CD4-positive, alpha-beta T cell treated with Interleukin-2 at 100 ng/mL for 4 hours (primary cell): ENCODE measurements at regions not wholly inside any gene's neighbourhood (a gene's known extent, or its start where the extent isn't known, plus 50 kb on each side); places are given as distances from the start of the nearest gene placed in this dataset.

ENCODE experiments used
- DNase-seq: peaks from one replicate; pipeline ENCODE4 v3.0.0-alpha.2; 2020; ENCODE audit warnings: low spot score

DNA sequence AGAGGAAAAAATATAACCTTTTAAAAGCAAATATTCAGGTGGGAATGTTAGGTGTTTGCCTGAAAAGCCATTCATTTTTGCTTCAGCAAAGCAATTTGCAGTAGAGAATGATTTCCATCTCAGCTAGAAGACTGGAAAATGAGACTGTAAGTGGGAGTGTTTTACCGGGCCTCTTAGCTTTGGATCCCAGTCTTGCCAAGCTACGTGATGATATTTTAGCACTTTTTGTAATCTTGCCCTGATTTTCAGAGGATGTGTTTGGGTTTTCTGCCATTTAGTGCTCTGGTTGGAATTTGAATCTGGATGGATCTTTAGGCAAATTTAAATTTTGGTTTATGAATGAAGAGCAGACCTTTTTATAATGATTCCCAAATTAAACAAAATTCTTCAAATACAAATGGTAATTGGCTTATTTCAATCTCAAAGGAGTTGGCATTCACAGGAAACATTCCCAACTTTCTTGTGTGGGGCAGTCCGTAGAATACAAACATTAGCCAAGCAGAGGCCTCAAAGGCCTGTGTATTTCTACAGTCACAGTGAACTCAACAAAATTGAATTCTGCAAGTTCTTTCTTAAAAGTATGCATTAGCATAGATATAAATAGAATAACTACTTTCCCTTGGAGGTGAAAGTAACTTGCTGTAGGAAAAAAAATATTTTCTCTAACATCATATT, 646.4 kb downstream of the CDY2B start:
- DNase-seq, result no peak

DNA sequence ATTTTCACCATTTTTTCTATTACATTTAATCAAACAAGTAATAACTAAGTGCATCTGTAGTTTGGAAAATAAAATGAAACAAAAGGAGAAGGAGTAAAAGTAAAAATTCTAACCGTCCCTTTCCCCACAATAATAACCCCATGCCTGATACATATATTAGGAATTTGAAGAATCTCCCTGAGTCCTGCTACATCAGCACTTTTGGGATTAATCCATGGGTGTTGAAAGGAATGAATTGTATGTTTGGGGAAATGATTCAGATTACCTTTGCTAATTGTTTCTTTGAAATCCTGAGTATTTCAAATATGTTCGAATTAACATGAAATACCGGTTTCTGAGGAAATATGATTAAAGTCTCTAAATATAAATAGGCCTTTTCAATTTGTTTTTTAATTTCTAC, 648.0 kb downstream of the CDY2B start:
- no peak for DNase-seq

DNA sequence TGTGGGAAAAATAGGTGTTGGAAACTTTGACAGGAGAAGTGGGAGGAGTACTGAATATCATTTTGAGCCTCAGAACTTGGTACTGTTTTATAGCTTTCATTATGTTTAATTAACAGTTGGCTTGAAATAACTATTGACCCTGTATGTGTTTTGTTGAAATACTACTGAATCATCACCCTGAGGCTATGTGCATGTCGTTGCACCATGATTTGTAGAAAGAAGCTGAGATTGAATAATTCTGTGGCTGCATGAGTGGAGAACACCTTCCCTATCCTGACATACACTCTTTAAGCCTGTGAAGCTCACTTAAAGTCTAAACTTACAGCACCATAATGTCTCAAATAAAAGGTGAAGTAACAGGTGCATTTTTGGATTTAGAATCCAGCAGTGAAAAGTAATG, 656.5 kb downstream of the CDY2B start:
- no peak for DNase-seq

DNA sequence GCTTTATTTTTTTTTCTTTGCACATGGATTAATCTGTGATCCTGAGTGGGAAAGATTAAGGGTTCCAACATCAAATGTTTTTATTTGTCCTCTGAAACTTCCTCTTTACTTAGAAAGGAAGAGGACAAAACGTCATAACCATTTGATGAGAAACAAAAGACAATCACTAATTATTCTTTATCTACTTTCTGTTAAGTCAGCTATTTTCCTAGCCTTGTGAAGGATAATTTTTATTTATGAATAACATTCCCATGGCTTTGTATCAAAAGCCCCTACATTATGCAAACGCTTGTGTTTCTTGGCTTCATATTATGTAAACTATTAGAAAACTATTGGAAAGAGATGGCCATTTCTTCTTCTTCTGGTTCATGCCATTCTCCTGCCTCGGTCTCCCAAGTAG, 677.6 kb downstream of the CDY2B start:
- no peak for DNase-seq

DNA sequence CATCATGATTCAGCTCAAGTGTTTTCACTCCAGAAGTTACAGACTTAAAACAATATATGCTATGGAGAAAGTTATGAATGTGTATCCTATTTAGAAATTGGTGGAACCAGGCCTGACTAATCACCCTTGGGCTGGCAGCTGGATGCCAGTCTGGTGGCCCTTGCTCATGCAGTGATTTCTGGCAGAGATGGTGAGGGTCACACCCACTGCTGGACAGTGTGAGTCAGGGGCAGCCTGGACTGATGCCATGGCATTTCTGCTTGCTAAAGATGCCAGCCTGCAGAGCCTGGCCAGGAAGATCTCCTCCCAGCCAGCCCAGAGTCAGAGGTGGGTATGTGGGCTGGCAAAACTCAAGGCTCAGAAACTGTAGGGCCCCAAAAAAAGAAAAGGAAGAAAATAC, 695.7 kb downstream of the CDY2B start:
- no peak for DNase-seq

DNA sequence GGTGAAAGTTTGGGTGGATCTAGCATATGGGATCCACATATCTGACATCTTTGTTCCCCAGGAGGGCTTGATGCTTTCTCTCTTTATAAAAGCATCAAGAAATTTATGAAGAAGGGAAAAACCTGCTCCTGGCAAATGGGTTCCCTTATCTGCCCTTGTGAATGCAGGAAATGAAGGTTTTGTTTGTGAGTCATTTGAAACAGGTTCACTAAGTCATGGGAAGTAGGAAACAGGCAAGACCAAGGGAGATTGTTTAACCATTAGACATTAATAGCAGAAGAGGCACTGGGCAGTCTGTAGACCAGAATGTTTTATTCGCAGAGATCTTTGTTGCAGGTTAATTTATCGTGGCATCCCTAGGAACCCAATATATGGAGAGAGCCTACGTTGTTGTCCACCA, 713.1 kb downstream of the CDY2B start:
- DNase-seq, result no peak

DNA sequence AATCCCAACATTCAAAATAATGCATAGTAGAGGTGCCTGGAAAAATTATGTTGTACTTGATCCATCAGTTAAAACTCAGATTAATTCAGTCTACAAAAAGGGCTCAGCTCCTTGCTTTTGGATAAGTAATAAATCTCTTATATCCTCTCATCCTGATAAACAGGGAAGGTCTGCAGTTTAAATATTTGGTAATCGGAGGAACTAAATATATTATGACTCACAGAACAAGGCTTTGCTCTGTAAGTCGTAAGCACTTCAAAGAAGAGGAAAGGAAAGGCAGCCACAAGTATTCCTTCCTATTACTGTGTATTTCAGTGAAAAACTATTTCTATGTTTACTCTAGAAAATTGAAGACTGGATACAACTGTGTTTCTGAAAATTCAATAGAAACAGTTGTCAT, 757.9 kb downstream of the CDY2B start:
- DNase-seq, result no peak

DNA sequence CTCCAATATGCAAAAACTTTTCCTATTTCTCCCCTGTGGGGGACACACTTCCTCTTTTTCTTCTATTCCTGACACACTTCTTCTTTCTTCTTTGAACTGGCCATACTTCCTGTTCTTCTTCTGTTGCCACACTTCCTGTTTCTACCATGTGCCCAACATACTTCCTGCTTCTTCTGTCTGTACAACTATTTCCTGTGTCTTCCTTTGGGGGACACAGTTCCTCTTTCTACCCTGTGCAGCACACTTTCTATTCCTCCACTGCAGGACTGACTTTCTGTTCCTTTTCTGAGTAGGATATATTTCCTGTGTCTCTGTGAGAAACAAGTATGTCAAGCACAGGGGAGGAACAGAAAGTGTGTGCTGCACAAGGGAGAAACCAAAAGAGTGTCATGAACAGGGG, 794.7 kb downstream of the CDY2B start:
- DNase-seq, result no peak

DNA sequence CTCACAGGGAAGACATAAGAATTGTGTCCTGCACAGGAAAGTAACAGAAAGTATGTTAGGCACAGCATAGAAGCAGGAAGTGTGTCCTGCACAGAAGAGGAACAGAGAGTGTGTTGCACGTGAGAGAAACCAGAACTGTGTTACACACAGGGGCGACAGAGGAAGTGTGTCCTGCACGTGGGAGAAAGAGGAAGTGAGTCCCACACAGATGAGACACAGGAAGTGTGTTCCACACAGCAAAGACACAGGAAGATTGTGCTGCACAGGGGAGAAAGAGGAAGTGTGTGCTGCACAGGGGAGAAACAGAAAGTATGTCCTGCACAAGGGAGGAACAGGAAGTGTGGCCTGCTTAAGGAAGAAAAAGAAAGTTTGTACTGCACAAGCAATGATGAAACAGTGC, 800.1 kb downstream of the CDY2B start:
- no peak for DNase-seq

DNA sequence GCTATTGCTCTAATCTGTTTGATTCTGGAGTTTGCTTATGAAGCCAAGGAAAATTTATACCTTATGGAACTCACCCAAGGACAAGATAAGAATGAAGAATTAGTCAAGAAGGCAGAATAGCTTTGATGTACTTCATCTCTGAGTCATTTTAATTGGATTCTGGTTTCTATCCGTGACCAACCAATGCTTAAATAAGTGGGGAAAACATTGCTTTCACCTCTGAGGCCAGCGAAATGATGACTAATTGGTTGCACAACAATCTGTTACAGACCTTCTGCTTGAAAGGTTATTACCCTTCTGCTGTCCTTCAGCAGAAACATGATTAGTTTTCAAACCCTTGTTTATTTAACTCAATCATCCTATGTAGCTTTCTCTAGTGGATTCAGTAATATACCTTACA, 812.7 kb downstream of the CDY2B start:
- no peak for DNase-seq

DNA sequence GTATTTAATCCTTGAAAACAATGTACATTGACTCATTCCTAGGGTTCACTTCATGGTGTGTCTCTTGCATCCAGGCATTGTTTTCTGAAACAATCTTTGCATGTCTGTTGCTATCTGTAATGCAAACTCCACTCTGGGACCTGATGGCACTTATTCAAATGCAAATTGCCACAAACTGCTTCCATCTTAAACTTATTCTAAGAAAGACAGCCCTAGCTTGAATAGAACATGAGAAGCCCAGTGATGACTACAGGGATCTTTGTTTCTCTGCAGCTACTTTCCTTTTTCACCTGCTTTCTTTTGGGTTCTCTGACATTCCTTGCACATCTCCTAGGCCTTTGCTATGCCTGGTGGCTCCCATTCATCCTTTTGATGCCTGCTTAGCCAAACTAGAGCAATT, 827.0 kb downstream of the CDY2B start:
- no peak for DNase-seq

DNA sequence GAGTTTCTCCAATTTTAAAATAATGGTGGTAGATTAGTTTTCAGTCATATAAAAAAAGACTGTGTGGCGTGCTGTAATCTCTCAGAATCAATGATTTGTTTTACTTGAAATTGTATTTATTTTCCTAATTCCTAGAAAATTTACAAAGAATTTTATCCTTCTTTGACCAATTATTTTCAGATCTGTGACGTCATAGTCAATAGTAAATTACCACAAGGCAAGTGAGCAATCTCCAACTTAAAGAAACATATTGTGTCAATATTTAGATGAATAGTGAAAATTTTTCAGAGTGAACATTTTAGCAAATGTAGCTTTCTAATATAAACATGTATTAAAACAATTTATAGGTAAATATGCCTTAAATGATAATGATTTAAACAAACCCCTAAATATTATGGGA, 829.6 kb downstream of the CDY2B start:
- no peak for DNase-seq

DNA sequence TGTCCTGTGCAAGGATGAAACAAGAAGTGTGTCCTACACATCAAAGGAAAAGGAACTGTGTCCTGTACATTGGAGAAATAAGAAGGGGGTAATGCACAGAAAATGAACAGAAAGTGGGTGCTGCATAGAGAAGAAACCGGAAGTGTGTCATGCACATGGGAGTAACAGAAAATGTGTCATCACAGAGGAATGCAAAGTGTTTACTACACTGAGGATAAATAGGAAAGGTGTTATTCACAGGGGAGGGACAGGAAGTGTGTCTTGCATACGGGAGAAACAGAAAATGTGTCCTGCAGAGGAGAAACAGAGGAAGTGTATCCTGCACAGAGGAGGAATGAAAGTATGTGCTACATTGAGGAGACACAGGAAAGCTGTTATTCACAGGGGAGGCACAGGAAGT, 834.9 kb downstream of the CDY2B start:
- DNase-seq, result no peak

DNA sequence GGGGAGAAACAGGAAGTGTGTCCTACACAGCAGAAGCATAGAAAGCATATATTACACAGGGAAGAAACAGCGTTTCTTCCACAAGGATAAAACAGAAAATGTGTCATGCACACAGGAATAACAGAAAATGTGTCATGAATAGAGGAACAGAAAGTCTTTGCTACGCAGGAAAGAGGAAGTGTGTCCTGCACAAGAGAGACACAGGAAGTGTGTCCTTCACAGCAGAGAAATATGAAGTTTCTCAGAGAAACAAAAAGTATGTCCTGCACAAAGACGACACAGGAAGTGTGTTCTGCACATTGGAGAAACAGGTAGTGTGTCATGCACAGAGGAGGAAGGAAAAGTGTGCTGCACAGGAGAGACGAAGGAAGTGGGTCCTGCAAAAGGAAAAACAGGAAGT, 835.3 kb downstream of the CDY2B start:
- no peak for DNase-seq

DNA sequence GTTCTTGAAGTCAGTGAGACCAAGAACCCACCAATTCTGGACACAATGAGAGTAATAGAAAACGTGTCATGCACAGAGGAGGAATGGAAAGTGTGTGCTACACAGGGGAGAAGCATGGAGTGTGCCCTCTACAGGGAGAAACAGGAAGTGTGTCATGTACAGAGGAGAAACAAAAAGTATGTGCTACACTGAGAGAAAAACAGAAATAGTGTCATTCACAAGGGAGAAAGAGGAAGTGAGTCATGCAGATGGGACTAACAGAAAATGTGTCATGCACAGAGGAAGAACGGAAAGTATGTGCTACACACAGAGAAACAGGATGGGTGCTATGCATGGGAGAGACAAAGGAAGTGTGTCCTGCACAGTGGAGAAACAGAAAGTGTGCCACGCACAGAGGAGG, 835.7 kb downstream of the CDY2B start:
- DNase-seq, result no peak

DNA sequence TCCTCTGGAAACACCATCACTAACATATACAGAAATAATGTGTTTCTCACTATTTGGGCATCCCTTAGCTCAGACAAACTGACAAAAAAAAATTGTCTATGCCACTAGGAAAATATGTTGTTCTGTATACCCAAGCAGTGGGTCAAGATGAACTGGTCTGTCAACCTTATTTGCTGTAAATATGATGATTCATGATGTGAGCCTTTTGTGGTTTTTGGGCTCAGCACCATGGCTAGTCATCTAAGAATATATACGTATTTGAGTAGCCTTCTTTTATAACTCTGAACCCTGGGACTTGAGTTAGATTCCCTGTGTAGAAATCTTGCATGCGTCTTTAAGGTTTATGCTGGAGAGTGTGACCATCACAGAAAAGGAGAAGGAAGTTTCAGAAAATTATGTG, 841.6 kb downstream of the CDY2B start:
- no peak for DNase-seq

DNA sequence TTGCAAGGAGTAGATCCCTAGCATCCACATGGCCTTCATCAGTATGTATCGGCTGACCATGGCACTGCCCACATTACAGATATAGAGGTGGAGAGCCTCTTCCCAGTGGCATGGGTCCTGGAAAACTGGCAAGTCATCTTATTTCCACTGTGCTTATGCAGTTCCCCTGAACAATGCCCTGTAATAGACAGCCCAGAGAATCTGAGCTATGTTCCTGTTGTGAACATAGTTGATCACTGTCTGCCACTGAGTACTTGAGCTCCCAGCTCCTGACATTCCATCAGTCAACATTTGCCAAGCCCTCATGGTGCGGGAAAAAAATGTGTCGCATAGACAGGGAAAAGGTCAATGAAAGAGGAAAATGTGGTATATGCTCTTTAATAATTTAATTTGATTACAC, 861.9 kb downstream of the CDY2B start:
- DNase-seq, result no peak

DNA sequence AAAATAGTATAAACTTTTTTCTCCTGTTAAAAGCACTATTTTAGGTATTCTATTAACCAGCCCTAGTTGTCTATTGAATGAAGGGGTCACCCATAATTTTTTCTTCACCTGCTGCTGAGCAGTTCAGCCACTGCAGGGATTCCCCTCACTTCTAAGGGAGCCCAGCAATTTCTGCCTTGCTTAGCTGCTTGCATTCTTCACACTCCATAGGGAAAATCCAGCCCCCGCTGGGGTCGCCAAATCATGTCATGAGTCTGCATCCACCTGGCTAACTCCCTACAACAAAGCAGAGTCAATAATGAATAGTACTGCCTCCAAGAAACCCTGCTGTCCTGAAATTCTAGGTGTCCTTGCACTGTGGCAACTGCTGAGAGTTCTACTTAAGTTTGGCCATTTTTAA, 886.5 kb downstream of the CDY2B start:
- DNase-seq, result no peak

DNA sequence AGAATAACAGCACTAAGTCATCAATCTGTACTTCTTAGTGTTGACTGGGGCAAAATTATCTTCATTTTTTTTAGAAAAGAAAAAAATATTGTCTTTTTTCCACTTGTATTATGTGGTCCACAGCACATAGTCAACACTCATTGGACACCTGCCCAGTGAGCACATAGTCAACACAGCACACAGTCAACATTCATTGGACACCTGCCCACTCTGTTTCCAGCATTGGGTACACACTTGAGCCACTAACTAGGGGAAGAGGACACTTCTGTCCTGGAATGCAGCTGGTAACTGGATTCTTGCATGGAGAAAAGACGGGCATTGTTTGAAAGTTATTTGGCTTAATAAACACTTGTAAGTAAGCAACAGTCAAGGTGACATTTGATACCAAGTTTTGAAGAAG, 898.2 kb downstream of the CDY2B start:
- DNase-seq, result no peak

DNA sequence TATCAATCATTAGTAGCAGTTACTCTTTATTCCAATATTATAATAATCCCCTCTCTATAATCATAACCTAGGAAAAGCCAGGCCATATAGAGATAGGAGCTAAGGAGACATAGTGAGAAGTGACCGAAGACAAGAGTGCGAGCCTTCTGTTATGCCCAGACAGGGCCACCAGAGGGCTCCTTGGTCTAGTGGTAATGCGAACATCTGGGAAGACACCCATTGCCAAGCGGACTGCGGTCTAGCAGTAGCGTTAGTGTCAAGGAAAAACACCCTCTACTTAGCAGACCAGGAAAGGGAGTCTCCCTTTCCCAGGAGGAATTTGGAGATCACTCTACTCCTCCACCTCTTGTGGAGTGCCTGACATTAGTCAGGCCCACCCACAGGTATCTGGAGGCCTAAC, 920.9 kb downstream of the CDY2B start:
- DNase-seq, result no peak

DNA sequence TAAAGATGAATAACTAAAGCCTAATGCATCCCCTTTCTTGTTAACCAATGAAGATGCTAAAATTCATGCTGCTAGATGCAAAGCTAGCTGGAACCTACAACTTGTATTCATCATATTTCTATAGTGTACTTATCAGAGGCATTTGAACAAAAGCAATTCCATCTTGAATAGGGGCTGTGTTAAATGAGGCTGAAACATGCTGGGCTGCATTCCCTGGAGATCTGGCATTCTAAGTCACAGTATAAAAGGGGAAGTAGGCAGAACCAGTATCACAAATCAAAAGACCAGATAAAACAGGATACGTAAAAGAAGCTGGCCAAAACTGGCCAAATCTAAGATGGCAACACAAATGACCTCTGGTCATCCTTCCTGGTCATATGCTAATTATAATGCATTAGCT, 932.8 kb downstream of the CDY2B start:
- DNase-seq, result no peak
